HFFc6 (cell line): ENCODE measurements at regions not wholly inside any gene's neighbourhood (a gene's known extent, or its start where the extent isn't known, plus 50 kb on each side); places are given as distances from the start of the nearest gene placed in this dataset.

Source experiments
- DNase-seq: peaks from one replicate; pipeline ENCODE4 v3.0.0-alpha.2; 2018
- H3K27ac Mint-ChIP-seq: 2 replicates; pipeline ENCODE4 v1.8.0; 2020; ENCODE audit warnings: mild to moderate bottlenecking, mixed read lengths
- H3K27me3 Mint-ChIP-seq: 2 replicates; pipeline ENCODE4 v1.8.0; 2021; ENCODE audit warnings: mild to moderate bottlenecking, moderate library complexity, mixed read lengths; ENCODE audit not compliant: insufficient read depth
- H3K36me3 Mint-ChIP-seq: 2 replicates; pipeline ENCODE4 v1.8.0; 2021; ENCODE audit warnings: low read depth, mixed read lengths
- H3K4me1 Mint-ChIP-seq: 2 replicates; pipeline ENCODE4 v1.8.0; 2020; ENCODE audit warnings: low read depth, mixed read lengths
- H3K4me3 Mint-ChIP-seq: 2 replicates; pipeline ENCODE4 v1.8.0; 2020; ENCODE audit warnings: mild to moderate bottlenecking, moderate library complexity, mixed read lengths
- H3K9me3 Mint-ChIP-seq: 2 replicates; pipeline ENCODE4 v1.8.0; 2020; ENCODE audit warnings: mild to moderate bottlenecking, mixed read lengths
- TF ChIP-seq, protein P1 (sequence below): fragments of 200-600 bp; sonication (generic); IDR thresholded peaks from 2 replicates; pipeline ENCODE4 v1.5.0; 2021; ENCODE audit warnings: antibody characterized with exemption, mild to moderate bottlenecking

DNA sequence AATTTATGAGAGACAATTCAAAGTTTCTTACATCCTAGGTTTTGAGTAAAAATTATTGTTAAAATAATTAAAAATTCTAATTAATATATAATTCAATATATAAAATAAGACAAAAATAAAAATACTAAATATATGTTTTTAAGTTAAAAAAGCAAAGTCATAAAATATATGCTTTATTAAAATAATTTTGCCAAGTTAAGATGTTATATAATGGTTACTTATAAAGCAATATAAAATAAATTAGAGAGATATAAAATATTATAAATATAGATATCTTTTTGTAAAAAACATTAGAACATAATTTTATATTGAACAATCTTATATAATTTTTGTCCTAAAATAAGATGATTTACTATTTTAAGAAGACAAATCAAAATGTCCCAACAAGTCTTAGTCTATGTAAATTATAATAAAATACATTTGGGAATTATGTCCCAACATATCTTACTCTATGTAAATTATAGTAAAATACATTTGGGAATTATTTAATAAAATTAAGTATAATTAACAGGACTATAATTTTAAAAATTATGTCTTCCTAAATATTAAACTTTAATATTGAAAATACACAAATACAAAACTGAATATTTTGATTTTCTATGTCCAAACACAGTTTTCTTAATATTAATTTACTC is 67.7 kb upstream of the TOP3B start:
- Mint-ChIP-seq H3K27me3 (peaks cover 30% of the 10 kb centered on the region), H3K27ac (no peak overlapping the region), H3K36me3 (no peaks in the 10 kb centered on the region), H3K4me3 (no peak overlapping the region), H3K9me3 (no peaks in the 10 kb centered on the region; the same call in 1 of the 2 replicates), H3K4me1 (no peaks in the 10 kb centered on the region)
- DNase-seq: no peak
- TF ChIP-seq, protein P1, sequence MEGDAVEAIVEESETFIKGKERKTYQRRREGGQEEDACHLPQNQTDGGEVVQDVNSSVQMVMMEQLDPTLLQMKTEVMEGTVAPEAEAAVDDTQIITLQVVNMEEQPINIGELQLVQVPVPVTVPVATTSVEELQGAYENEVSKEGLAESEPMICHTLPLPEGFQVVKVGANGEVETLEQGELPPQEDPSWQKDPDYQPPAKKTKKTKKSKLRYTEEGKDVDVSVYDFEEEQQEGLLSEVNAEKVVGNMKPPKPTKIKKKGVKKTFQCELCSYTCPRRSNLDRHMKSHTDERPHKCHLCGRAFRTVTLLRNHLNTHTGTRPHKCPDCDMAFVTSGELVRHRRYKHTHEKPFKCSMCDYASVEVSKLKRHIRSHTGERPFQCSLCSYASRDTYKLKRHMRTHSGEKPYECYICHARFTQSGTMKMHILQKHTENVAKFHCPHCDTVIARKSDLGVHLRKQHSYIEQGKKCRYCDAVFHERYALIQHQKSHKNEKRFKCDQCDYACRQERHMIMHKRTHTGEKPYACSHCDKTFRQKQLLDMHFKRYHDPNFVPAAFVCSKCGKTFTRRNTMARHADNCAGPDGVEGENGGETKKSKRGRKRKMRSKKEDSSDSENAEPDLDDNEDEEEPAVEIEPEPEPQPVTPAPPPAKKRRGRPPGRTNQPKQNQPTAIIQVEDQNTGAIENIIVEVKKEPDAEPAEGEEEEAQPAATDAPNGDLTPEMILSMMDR: no peak

DNA sequence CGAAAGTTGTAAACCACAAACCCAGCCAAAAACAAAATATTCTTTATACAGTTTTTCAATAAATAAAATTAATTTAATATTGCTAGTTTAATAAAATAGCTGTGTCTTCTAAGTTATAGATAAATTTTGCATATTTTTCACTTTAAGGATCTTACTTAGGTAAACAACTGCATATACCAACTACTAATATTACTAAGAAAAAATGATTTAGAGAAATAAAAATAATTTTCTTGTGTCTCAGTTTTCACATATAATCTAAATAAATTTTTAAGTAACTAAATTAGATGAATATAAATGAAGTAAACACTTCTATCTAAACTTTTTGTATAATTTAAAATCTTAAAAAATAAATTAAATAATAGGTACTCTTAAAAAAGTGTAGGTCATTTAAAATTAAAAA is 67.1 kb upstream of the TOP3B start:
- Mint-ChIP-seq H3K4me3 (no peak overlapping the region), H3K27me3 (peaks cover 28% of the 10 kb centered on the region), H3K27ac (no peak overlapping the region), H3K36me3 (no peaks in the 10 kb centered on the region), H3K4me1 (no peaks in the 10 kb centered on the region), H3K9me3 (no peaks in the 10 kb centered on the region; the same call in 1 of the 2 replicates)
- DNase-seq: no peak
- TF ChIP-seq, protein P1: no peak

DNA sequence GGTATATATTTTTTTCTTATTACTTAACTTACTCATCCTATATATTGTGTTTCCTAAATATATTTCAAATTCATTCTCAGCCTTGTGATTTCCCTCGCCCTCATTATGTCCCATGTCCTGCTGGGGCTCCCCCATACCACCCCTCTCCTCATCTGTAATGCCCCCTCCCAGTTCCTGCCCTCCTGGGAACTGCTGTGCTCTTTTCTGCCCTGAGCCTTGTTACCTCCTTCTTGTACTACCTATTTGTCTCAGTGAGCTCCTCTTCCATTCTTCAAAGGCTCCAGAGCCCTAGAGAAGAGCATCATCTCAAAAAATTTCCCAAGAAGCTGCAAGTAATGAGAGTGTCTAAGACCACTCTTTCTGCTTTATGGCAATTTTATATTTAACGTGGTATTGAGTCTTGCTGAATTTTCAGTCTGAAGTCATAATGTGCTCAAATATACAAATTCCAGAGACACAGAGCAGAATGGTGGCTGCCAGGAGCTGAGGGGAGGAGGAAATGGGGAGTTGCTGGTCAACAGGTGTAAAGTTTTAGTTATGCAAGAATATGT is 66.5 kb upstream of the TOP3B start:
- TF ChIP-seq, protein P1: no peak
- no peak overlapping the region for H3K4me3 Mint-ChIP-seq
- H3K36me3 Mint-ChIP-seq: no peaks in the 10 kb centered on the region
- no peaks in the 10 kb centered on the region; the same call in 1 of the 2 replicates for H3K9me3 Mint-ChIP-seq
- no peak for DNase-seq
- no peak overlapping the region for H3K27ac Mint-ChIP-seq
- peaks cover 26% of the 10 kb centered on the region for H3K27me3 Mint-ChIP-seq
- no peaks in the 10 kb centered on the region for H3K4me1 Mint-ChIP-seq

- no peak for DNase-seq
- H3K27ac Mint-ChIP-seq: no peak overlapping the region
- peaks cover 25% of the 10 kb centered on the region for H3K27me3 Mint-ChIP-seq
- no peaks in the 10 kb centered on the region for H3K36me3 Mint-ChIP-seq
- no peaks in the 10 kb centered on the region; the same call in 1 of the 2 replicates for H3K9me3 Mint-ChIP-seq
- TF ChIP-seq, protein P1: no peak
- no peak overlapping the region for H3K4me3 Mint-ChIP-seq
- no peaks in the 10 kb centered on the region for H3K4me1 Mint-ChIP-seq
Measured at GRCh38 chr22:22048318-22048942, 65.8 kb upstream of the TOP3B start.

GRCh38 chr22:22047776-22048175 is 65.2 kb upstream of the TOP3B start:
- no peak for DNase-seq
- H3K4me3 Mint-ChIP-seq: no peak overlapping the region

More at GRCh38 chr22:22047776-22048175, 65.2 kb upstream of the TOP3B start:
- Mint-ChIP-seq H3K27ac (no peak overlapping the region), H3K36me3 (no peaks in the 10 kb centered on the region), H3K27me3 (peaks cover 24% of the 10 kb centered on the region), H3K9me3 (no peaks in the 10 kb centered on the region; the same call in 1 of the 2 replicates), H3K4me1 (no peaks in the 10 kb centered on the region)
- TF ChIP-seq, protein P1: no peak
